NCI-H82 (cell line): ENCODE measurements at regions not wholly inside any gene's neighbourhood (a gene's known extent, or its start where the extent isn't known, plus 50 kb on each side); places are given as distances from the start of the nearest gene placed in this dataset.
A peak's percentile ranks its signal among the peaks of the same experiment; 100 is the strongest.
"Not testable (repeated sequence)": the region's sequence is repeated elsewhere in the genome, so short reads cannot be mapped to it uniquely, and the experiment has no call there.

Experiments used
- DNase-seq: peaks from one replicate; lab custom pipeline; 2025; lab: John Stamatoyannopoulos, UW

GRCh38 chr2:12543076-12543977, 173.4 kb upstream of the TRIB2 start:
- no peak for DNase-seq

- no peak for DNase-seq
Measured at GRCh38 chr2:12543978-12544558, 172.7 kb upstream of the TRIB2 start.

GRCh38 chr2:12547566-12548170, 169.1 kb upstream of the TRIB2 start:
- peak; percentile 6 for DNase-seq

- DNase-seq, result no peak
Measured at GRCh38 chr2:12548906-12549305, 167.8 kb upstream of the TRIB2 start.

DNA sequence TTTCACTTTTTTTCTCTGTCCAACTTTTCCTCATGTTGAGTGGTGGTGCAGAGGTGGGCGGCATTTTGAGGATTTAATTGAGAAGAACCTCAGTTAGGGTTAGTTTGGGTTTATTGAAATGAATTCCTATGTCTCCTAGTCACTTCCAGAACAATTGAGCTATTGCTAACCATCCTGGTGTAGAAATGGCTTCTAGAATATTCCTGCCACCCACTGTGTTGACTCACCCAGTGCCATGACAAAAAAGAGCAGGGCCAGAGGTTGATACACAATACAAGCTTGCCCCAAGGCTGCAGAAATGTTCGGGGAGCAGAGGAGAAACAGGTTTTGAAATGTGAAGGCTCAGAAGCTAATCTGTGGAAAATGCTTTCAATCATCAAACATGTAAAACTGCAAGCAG, 167.1 kb upstream of the TRIB2 start:
- no peak for DNase-seq

DNA sequence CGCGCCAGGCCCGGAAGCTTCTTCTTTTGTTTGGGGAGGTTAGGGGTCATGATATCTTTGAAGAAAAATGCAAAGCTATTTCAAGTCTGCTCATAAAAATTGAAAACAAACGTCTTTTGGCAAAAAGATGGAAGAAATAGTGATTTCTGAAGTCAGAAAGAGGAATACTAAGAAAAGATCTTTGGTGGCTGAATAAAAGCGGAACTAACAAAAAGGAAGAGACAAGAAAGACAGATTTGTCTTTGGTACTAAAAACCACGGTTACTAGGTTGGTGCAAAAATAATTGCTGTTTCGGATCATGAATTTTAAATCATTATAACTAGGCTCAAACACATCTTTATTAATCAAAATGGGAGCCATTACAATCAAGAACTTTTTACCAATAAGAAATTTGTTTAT, 164.6 kb upstream of the TRIB2 start:
- no peak for DNase-seq

DNA sequence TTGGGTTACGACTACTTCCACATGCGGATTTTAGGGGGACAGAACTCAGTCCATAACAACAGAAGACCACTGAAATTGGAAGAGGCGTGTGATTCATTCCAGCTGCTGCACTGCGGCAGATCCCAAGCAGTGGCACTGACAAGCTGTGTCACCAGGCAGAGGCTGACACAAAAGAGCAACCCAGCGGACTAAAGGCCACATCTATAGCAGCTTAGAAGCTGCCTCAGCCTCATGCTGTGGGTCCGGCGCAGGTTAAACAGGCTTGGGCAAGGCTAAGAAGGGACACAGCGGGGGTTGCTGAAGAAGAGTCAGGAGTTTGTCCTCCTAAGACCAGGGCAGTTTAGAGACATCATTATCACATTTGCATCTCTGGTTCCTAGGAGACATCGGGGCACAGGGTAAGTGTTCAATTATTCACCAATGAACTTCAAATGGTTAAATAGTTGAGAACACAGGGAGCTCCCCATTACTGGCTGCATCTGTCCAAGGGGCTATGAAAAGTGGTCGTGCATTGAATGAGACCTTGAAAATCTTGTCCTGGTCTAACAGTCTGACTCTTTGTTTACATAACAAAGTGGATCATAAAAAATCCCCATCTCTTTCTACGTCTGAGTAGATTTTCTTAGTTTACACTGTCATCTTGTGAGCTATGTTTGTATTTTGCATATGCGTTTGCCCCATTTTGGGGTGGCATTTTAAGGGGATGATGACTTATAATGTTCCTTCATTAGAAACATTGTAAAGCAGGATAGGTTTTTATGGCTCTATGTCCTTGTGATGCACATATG, 162.3 kb upstream of the TRIB2 start:
- no peak for DNase-seq

GRCh38 chr2:12555012-12555645, 161.6 kb upstream of the TRIB2 start:
- no peak for DNase-seq

DNA sequence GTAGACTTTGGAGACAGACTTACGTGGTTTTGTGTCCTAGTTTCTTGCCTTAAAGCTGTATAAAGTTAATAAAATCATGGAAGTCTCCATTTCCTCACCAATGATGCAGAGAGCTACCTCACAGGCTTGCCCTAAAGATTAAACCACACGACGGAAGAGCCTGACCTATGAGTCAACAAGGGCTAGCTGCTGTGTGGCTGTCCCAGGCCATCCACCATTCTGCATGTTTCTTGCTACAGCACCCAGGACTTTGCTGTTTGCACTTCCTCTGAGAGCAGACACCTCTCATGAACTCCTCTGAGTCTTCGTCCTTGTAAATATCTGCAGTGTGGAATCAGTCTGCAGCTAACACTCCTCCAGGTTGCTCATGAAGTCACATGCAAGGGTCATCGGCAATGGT, 160.0 kb upstream of the TRIB2 start:
- no peak for DNase-seq

DNA sequence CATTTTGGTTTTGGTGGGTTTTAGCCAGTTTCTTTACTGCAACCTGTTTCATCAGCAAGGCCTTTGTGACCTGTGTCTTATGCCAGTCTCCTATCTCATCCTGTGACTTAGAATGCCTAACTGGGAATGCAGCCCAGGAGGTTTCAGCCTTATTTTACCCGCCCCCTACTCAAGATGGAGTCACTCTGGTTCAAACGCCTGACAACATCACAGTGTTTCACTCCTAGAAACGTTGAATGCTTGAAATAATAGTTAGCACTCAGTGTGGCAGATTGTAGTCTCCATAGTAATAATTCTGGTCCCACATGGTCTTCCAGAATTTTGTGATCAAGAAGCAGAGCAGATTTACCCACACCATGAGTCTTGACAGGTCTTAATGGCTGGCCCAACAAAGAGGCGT, 159.0 kb upstream of the TRIB2 start:
- no peak for DNase-seq

DNA sequence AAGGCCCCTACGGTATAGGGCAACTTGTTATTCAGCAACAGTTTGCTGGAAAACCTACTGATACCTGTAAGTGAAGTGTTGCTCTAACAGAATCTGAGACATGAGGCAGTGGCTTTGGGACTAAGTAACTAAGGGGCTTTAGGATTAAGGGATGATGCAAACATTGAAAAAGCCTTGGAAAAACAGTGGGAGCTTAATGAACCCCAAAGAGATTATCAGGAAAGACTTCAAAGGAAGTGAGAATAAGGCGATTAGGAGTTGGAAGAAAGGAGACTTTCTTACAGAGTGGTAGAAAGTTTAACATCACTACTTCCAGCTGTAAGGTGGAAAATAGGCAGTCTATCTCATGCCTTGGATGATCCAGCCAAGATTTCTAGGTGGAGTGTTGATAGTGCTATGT, 158.2 kb upstream of the TRIB2 start:
- DNase-seq, result peak; percentile 62

GRCh38 chr2:12560618-12561017, 156.1 kb upstream of the TRIB2 start:
- no peak for DNase-seq

DNA sequence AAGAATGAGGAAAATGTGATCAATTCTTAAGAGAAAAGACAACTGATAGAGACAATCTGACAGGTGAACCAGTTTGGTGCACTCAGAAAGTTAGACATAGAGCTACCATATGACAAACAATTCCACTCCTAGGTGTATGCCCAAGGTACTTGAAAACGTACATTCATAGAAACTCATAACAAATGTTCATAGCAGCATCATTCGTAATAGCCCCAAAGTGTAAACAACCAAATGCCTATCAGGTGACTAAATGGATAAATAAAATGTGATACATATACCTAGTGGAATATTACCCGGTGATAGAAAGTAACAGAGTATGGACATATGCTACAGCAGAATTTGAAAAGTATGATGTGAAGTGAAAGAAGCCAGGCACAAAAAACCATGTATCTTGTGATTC, 149.3 kb upstream of the TRIB2 start:
- no peak for DNase-seq

GRCh38 chr2:12569510-12569909, 147.2 kb upstream of the TRIB2 start:
- DNase-seq, result not testable (repeated sequence)

GRCh38 chr2:12569929-12570328, 146.8 kb upstream of the TRIB2 start:
- DNase-seq, result not testable (repeated sequence)

DNA sequence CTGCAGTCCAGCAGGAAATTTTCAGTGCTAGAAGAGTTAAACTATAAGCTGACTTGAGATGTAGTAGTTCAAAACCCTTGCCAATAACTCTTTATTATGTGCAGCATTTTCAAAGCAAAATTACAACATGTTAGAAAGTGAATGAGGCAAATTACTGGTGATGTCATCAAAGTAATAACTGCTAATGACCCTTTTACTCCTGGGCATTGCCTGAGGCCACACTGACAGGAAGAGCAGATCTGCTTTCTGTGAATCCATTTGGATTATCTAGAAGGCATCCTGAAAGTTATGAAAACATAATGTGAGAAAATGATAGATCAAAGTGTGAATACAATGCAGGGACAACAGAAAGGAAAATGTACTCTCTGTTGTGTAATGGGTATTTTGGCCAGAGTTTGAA, 139.6 kb upstream of the TRIB2 start:
- DNase-seq, result no peak

- peak; percentile 29 for DNase-seq
Measured at GRCh38 chr2:12577567-12578253, 139.0 kb upstream of the TRIB2 start.

GRCh38 chr2:12579018-12579417, 137.7 kb upstream of the TRIB2 start:
- DNase-seq, result no peak

DNA sequence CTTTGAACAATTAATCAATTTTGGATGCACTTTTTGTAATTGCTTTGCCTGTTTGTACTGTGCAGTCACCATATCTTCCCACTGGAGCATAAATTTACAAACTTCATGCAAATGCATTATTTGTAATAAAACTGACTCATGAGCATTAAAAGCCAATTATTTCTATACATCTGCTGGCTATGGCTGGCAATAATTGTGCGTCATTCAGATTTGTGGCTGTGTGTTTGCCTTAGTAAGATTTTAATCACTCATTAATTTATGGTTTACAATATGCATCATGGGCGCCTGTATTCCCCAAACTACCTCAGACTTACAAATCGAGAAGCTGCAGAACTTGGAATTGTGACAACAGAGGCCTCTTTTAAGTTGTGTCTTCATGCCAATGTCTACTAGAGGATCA, 132.4 kb upstream of the TRIB2 start:
- no peak for DNase-seq

DNA sequence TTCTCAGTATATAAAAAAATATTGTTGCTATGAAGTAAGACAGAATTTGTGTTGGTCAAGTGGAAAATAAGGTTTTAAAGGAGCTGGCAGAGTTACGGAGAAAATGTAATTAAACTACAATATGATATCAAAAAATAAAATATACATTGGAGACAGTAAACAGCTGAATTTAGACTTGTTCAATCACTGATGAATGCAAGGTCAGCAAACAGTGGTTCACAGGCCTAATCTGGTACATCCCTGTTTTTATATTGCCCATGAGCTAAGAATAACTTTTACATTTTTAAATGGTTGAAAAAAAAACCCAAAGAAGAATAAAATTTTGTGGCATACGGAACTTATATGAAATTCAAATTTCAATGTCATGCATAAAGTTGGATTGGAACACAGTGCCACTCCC, 131.0 kb upstream of the TRIB2 start:
- DNase-seq, result no peak

DNA sequence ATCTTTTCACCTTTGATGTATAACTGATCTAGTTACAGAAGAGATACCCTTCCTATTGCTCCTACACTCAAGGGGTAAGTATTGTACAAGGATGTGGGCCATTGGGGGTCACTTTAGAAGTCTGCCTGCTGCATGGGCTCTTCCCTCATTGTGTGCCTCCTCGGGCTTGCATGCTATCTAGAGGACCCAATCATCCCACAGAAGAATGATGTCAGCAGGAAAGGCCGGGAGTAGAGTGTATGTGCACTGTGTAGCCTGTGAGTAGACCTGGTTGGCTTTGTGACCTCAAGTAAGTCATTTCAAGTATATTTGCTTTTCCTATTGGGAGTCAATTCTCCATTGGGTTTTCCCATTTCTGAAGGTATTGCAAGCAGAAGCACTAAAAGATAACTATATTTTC, 129.5 kb upstream of the TRIB2 start:
- DNase-seq, result no peak
